ENCODE measurements at regions not wholly inside any gene's neighbourhood (a gene's known extent, or its start where the extent isn't known, plus 50 kb on each side); places are given as distances from the start of the nearest gene placed in this dataset.
"Not testable (repeated sequence)": the region's sequence is repeated elsewhere in the genome, so short reads cannot be mapped to it uniquely, and the experiment has no call there.

DNA sequence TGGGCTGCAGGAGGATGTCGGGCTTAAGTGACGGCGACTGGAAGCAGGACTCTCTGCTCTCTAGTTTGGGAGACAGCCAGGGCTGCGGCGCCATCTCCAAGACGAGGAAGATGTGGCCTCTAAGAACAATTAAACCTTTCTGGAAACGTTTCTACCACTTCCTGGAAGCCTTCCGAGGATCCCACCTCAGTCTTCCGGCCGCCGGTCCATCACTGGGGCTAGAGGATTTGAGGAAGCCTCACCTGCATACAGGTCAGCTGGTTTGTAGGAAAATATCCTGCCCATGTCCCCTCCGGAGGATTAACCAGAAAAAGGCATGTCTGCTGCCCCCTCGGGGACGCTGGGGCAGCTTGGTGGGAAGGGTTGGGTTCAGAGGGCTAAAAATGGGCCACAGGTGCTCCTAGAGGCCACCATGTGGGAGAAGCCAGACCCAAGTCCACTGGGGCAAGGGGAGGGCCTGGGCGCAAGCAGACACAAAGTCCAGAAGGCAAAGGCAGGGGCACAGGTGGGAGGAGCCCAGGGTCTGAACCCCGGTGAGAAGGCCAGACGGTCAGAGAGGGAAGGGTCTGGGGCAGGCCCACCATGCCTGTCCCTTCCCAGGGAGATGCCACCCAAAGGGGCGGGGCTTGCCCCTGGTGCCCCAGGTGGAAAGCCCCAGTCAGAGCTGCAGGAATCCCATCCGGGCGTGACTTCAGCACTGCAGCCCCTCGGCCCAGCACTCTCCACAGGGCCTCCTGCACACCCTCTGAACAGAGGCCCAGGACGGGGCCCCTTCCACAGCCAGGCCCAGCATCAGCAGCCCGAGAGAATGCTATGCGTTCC lies 82.2 kb upstream of the ID2 start:
- no peak overlapping the region for H3K4me2 ChIP-seq (ENCODE audit: low read length)
- no peak overlapping the region for H3K4me3 ChIP-seq (ENCODE audit: low read length)
- H4K20me1 ChIP-seq (ENCODE audit: control insufficient read depth, insufficient read depth, low read depth, low read length), result no peaks in the 10 kb centered on the region
- no peaks in the 10 kb centered on the region for H3K79me2 ChIP-seq (ENCODE audit: control insufficient read depth, low read length)
- H3K9me3 ChIP-seq (ENCODE audit: control insufficient read depth, insufficient read depth, low read length), result no peaks in the 10 kb centered on the region
- TF ChIP-seq, protein P1, sequence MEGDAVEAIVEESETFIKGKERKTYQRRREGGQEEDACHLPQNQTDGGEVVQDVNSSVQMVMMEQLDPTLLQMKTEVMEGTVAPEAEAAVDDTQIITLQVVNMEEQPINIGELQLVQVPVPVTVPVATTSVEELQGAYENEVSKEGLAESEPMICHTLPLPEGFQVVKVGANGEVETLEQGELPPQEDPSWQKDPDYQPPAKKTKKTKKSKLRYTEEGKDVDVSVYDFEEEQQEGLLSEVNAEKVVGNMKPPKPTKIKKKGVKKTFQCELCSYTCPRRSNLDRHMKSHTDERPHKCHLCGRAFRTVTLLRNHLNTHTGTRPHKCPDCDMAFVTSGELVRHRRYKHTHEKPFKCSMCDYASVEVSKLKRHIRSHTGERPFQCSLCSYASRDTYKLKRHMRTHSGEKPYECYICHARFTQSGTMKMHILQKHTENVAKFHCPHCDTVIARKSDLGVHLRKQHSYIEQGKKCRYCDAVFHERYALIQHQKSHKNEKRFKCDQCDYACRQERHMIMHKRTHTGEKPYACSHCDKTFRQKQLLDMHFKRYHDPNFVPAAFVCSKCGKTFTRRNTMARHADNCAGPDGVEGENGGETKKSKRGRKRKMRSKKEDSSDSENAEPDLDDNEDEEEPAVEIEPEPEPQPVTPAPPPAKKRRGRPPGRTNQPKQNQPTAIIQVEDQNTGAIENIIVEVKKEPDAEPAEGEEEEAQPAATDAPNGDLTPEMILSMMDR (IDR thresholded peaks at IDR 0.05; ENCODE audit: low read depth, low read length, poor library complexity, severe bottlenecking), result no peak
- no peak for TF ChIP-seq EZH2phosphoT487 (IDR thresholded peaks at IDR 0.05; ENCODE audit: borderline replicate concordance, low read length)
- no peaks in the 10 kb centered on the region for H3K9me2 ChIP-seq (replicated peaks; ENCODE audit: control insufficient read depth, low read length)
- no peaks in the 10 kb centered on the region for H3K27me3 ChIP-seq (ENCODE audit: control insufficient read depth, low read length)
- H3K27ac ChIP-seq (ENCODE audit: low read depth, low read length), result no peak overlapping the region
- no peaks in the 10 kb centered on the region for H3K4me1 ChIP-seq (ENCODE audit: control insufficient read depth, low read length)
- H3K36me3 ChIP-seq (ENCODE audit: control insufficient read depth, low read length), result no peaks in the 10 kb centered on the region
- no peaks in the 10 kb centered on the region for H3F3A ChIP-seq (ENCODE audit: control insufficient read depth, insufficient read depth)

DNA sequence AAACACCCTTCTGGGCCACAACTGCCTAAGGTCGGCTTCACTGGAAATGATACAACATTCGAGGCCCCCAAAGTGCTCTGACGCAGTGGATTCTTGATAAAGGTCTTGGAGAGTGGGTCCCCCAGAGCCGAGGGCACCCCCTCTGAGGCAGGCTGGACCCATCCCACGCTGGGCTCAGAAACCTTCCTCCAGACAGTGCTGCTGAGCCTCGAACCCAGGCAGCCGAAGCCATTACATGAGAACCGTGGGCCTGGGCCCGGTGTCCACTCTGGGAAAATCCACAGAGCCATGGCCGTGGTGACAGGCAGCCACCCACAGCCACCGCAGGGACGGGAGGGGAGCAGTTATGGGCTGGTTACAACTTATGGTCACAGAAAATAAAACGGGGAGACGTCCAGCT lies 81.4 kb upstream of the ID2 start:
- TF ChIP-seq, protein P1 (IDR thresholded peaks at IDR 0.05; ENCODE audit: low read depth, low read length, poor library complexity, severe bottlenecking), result no peak
- TF ChIP-seq EZH2phosphoT487 (IDR thresholded peaks at IDR 0.05; ENCODE audit: borderline replicate concordance, low read length), result no peak
- Histone ChIP-seq H3K79me2 (ENCODE audit: control insufficient read depth, low read length) (no peaks in the 10 kb centered on the region), H3K27me3 (ENCODE audit: control insufficient read depth, low read length) (no peaks in the 10 kb centered on the region), H3K4me3 (ENCODE audit: low read length) (no peak overlapping the region), H3K9me2 (replicated peaks; ENCODE audit: control insufficient read depth, low read length) (no peaks in the 10 kb centered on the region), H3K27ac (ENCODE audit: low read depth, low read length) (no peak overlapping the region), H3K4me2 (ENCODE audit: low read length) (no peak overlapping the region), H3F3A (ENCODE audit: control insufficient read depth, insufficient read depth) (no peaks in the 10 kb centered on the region), H4K20me1 (ENCODE audit: control insufficient read depth, insufficient read depth, low read depth, low read length) (no peaks in the 10 kb centered on the region), H3K4me1 (ENCODE audit: control insufficient read depth, low read length) (no peaks in the 10 kb centered on the region), H3K36me3 (ENCODE audit: control insufficient read depth, low read length) (no peaks in the 10 kb centered on the region), H3K9me3 (ENCODE audit: control insufficient read depth, insufficient read depth, low read length) (no peaks in the 10 kb centered on the region)

DNA sequence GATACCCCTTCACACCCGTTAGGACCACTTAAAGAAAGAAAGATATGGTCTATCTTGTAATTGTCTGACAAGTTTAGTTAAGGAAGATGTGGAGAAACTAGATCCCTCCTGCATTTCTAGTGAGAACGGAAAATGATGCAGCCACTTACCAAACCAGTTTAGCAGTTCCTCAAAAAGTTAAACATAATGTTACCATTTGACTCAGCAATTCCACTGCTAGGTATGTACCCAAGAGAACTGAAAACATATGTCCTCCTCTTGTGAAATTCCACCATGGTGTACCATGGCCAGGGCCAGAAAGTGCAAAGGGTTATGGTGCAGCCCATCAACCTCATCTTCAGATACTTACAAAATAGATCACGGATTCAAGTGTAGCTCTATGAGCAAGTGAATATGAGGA lies 79.0 kb upstream of the ID2 start:
- Histone ChIP-seq H3K4me3 (ENCODE audit: low read length) (no peak overlapping the region), H3K27ac (ENCODE audit: low read depth, low read length) (no peak overlapping the region), H3K4me2 (ENCODE audit: low read length) (no peak overlapping the region), H3K4me1 (ENCODE audit: control insufficient read depth, low read length) (no peaks in the 10 kb centered on the region), H3K36me3 (ENCODE audit: control insufficient read depth, low read length) (no peaks in the 10 kb centered on the region), H3K9me3 (ENCODE audit: control insufficient read depth, insufficient read depth, low read length) (no peaks in the 10 kb centered on the region), H4K20me1 (ENCODE audit: control insufficient read depth, insufficient read depth, low read depth, low read length) (no peaks in the 10 kb centered on the region), H3K9me2 (replicated peaks; ENCODE audit: control insufficient read depth, low read length) (no peaks in the 10 kb centered on the region), H3K27me3 (ENCODE audit: control insufficient read depth, low read length) (no peaks in the 10 kb centered on the region), H3F3A (ENCODE audit: control insufficient read depth, insufficient read depth) (no peaks in the 10 kb centered on the region), H3K79me2 (ENCODE audit: control insufficient read depth, low read length) (no peaks in the 10 kb centered on the region)
- TF ChIP-seq, protein P1 (IDR thresholded peaks at IDR 0.05; ENCODE audit: low read depth, low read length, poor library complexity, severe bottlenecking), result no peak
- no peak for TF ChIP-seq EZH2phosphoT487 (IDR thresholded peaks at IDR 0.05; ENCODE audit: borderline replicate concordance, low read length)

DNA sequence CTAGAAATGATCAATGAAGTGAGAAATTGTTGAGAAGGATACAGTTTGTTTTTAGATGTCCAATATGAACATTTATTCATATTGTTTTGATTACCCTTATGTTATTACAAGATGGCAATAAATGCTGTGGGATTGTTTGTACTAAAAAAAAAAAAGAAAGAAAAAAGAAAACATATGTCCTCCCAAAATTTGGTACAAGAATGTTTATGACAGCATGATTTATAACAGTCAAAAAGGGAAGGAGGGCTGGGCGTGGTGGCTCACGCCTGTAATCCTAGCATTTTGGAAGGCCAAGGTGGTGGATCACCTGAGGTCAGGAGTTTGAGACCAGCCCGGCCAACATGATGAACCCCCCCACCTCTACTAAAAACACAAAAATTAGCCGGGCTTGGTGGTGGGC lies 78.5 kb upstream of the ID2 start:
- not testable (repeated sequence) for H3K4me2 ChIP-seq (ENCODE audit: low read length); H3K27ac ChIP-seq (ENCODE audit: low read depth, low read length)

More for the DNA sequence above, 78.5 kb upstream of the ID2 start:
- not testable (repeated sequence) for H3K4me1 ChIP-seq (ENCODE audit: control insufficient read depth, low read length); H3K9me2 ChIP-seq (replicated peaks; ENCODE audit: control insufficient read depth, low read length); H4K20me1 ChIP-seq (ENCODE audit: control insufficient read depth, insufficient read depth, low read depth, low read length); H3K27me3 ChIP-seq (ENCODE audit: control insufficient read depth, low read length); H3K79me2 ChIP-seq (ENCODE audit: control insufficient read depth, low read length); H3K36me3 ChIP-seq (ENCODE audit: control insufficient read depth, low read length); H3K9me3 ChIP-seq (ENCODE audit: control insufficient read depth, insufficient read depth, low read length); H3F3A ChIP-seq (ENCODE audit: control insufficient read depth, insufficient read depth); H3K4me3 ChIP-seq (ENCODE audit: low read length)

Measured in DOHH2 (cell line).